WTC11 (cell line): ENCODE measurements at regions not wholly inside any gene's neighbourhood (a gene's known extent, or its start where the extent isn't known, plus 50 kb on each side); places are given as distances from the start of the nearest gene placed in this dataset.

Experiments used
- ATAC-seq: fragments of 200-7000 bp; cut with Tn5 transposase; 2 replicates; pipeline ENCODE4 v1.10.0; 2021; ENCODE audit warnings: mild to moderate bottlenecking, moderate library complexity
- CTCF ChIA-PET: fragments of 300-600 bp; sonication (Branson Sonifier 250); formaldehyde crosslinking; loops from one replicate; lab custom pipeline; 2021; ENCODE audit warnings: antibody characterized with exemption; lab: Charles Lee
- POLR2A ChIA-PET: fragments of 350-600 bp; sonication (Branson Sonifier 250); formaldehyde crosslinking; loops from one replicate; lab custom pipeline; 2021; ENCODE audit warnings: antibody characterized with exemption; lab: Charles Lee
- DNase-seq: peaks from one replicate; pipeline ENCODE4 v3.0.0; 2021; ENCODE audit warnings: low spot score
- H3K27ac Mint-ChIP-seq: 2 replicates; pipeline ENCODE4 v1.8.0; 2021; ENCODE audit warnings: mixed read lengths
- H3K27me3 Mint-ChIP-seq: 2 replicates; pipeline ENCODE4 v1.8.0; 2021; ENCODE audit warnings: low read depth, mild to moderate bottlenecking, moderate library complexity, mixed read lengths
- H3K36me3 Mint-ChIP-seq: 2 replicates; pipeline ENCODE4 v1.8.0; 2021; ENCODE audit warnings: mixed read lengths
- H3K4me1 Mint-ChIP-seq: 2 replicates; pipeline ENCODE4 v1.8.0; 2022; ENCODE audit warnings: mixed read lengths
- H3K4me3 Mint-ChIP-seq: 2 replicates; pipeline ENCODE4 v1.8.0; 2021; ENCODE audit warnings: mild to moderate bottlenecking, moderate library complexity, mixed read lengths
- H3K9me3 Mint-ChIP-seq: 2 replicates; pipeline ENCODE4 v1.8.0; 2021; ENCODE audit warnings: mixed read lengths
- CREB1 ChIP-seq: sonication (generic); formaldehyde crosslinking; IDR thresholded peaks from 2 replicates; pipeline ENCODE4 v1.8.0; 2023; ENCODE audit warnings: mild to moderate bottlenecking, missing genetic modification reagents
- CTCF ChIP-seq: fragments of 200-600 bp; IDR thresholded peaks from 2 replicates; pipeline ENCODE4 v1.8.0; 2022; ENCODE audit warnings: antibody characterized with exemption
- ELF4 ChIP-seq: sonication (generic); formaldehyde crosslinking; IDR thresholded peaks from 2 replicates; pipeline ENCODE4 v1.8.1; 2022; ENCODE audit warnings: low read depth, mild to moderate bottlenecking, moderate library complexity, missing genetic modification reagents
- GTF2I ChIP-seq: fragments of 250-450 bp; sonication (Bioruptor Pico); conservative IDR thresholded peaks from 2 replicates; pipeline ENCODE4 v1.4.0; 2021; ENCODE audit warnings: mild to moderate bottlenecking
- HMGXB4 ChIP-seq: sonication (generic); formaldehyde crosslinking; IDR thresholded peaks from 2 replicates; pipeline ENCODE4 v1.8.1; 2023; ENCODE audit warnings: mild to moderate bottlenecking, moderate library complexity, missing genetic modification reagents
- IRF2 ChIP-seq: sonication (generic); formaldehyde crosslinking; IDR thresholded peaks from 2 replicates; pipeline ENCODE4 v1.8.0; 2022; ENCODE audit warnings: low read depth, missing genetic modification reagents, borderline replicate concordance
- NR1H2 ChIP-seq: sonication (generic); formaldehyde crosslinking; IDR thresholded peaks from 2 replicates; pipeline ENCODE4 v1.9.0; 2021; ENCODE audit warnings: mild to moderate bottlenecking, moderate library complexity, missing genetic modification reagents
- ZNF423 ChIP-seq: fragments of 250-450 bp; sonication (Bioruptor Pico); IDR thresholded peaks from 2 replicates; pipeline ENCODE4 v2.1.2; 2022; ENCODE audit warnings: mild to moderate bottlenecking, moderate library complexity
- TF ChIP-seq, protein P1 (sequence below): sonication (generic); formaldehyde crosslinking; IDR thresholded peaks from 2 replicates; pipeline ENCODE4 v1.8.0; 2022; ENCODE audit warnings: mild to moderate bottlenecking, missing genetic modification reagents
- TF ChIP-seq, protein P2 (sequence below): sonication (generic); formaldehyde crosslinking; IDR thresholded peaks from 2 replicates; pipeline ENCODE4 v1.8.0; 2022; ENCODE audit warnings: missing genetic modification reagents
- TF ChIP-seq, protein P3 (sequence below): sonication (generic); formaldehyde crosslinking; IDR thresholded peaks from 2 replicates; pipeline ENCODE4 v1.8.1; 2022; ENCODE audit warnings: mild to moderate bottlenecking, moderate library complexity, missing genetic modification reagents
- TF ChIP-seq, protein P4 (sequence below): fragments of 250-450 bp; sonication (Bioruptor Pico); IDR thresholded peaks from 2 replicates; pipeline ENCODE4 v2.1.2; 2022; ENCODE audit warnings: mild to moderate bottlenecking, moderate library complexity

GRCh38 chr13:44140146-44140545 is 233.5 kb upstream of the SERP2 start:
- Mint-ChIP-seq H3K27me3 (no peaks in the 10 kb centered on the region; the same call in 1 of the 2 replicates), H3K4me3 (peak overlapping the region; percentile 85; the same call in 1 of the 2 replicates), H3K9me3 (no peaks in the 10 kb centered on the region), H3K4me1 (peaks cover 33% of the 10 kb centered on the region), H3K27ac (no peak overlapping the region; the same call in 1 of the 2 replicates), H3K36me3 (no peaks in the 10 kb centered on the region)
- TF ChIP-seq, protein P1, sequence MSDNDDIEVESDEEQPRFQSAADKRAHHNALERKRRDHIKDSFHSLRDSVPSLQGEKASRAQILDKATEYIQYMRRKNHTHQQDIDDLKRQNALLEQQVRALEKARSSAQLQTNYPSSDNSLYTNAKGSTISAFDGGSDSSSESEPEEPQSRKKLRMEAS (CRISPR knock-in tag) = 0 out of 2 replicates have a peak, but pooled peaks have one; percentile 22
- no peak for TF ChIP-seq HMGXB4 (CRISPR knock-in tag)
- peak; percentile 44 for DNase-seq
- no peak for ATAC-seq
- ChIA-PET POLR2A (interaction anchor here (2.7 kb wide), 1 partner anchor 296 kb away, joined by 34 read pairs; no protein-coding TSS in a partner anchor), CTCF (interaction anchor here (1.1 to 2.2 kb wide), 3 partner anchors 87 to 231 kb away, joined by 4 to 10 read pairs (median 7); no protein-coding TSS in a partner anchor)

DNA sequence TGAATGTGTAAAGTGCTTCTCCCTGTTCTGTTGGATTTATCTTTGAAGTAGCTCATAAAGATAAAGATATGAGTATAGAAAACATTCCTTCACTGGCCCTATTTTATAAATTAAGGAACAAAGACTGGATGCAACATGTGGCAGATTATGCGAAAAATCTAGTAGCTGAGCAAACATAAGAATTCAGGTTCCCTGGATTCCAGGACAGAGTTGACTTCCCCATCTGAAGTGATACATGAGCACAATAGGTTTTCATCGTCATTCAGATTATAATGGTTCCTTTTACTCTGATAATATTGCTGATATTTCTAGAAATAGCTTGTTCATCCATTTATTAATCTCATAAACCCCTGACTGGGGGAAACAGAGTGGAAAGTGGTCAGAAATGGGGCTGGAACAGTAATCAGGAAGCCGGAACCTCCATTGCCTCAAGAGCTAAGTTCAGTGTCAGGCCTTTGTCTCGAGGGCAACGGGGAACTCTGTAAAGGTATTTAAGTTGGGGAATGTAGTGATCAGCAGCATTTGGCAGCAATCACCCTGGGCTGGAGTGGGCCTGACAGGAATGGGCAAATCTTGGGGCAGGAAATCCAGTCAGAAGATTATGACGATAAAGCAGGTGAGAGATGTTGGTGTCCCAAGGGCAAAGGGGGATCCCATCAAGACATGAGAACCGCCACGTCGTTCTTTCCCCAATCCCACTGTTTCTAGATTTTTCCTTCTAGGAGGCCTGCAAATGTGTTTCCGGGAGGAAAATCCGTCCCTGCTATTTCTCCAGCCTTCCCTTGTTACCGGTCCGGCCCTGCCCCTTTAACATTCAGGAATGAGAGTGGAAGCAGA is 232.5 kb upstream of the SERP2 start:
- Mint-ChIP-seq H3K27ac (peak overlapping the region; percentile 93), H3K9me3 (no peaks in the 10 kb centered on the region), H3K27me3 (no peaks in the 10 kb centered on the region; the same call in 1 of the 2 replicates), H3K36me3 (no peaks in the 10 kb centered on the region), H3K4me1 (peaks cover 33% of the 10 kb centered on the region), H3K4me3 (peak overlapping the region; percentile 85)
- peak; percentile 73; the same call in 1 of the 2 replicates for TF ChIP-seq GTF2I (CRISPR knock-in tag)
- TF ChIP-seq, protein P2, sequence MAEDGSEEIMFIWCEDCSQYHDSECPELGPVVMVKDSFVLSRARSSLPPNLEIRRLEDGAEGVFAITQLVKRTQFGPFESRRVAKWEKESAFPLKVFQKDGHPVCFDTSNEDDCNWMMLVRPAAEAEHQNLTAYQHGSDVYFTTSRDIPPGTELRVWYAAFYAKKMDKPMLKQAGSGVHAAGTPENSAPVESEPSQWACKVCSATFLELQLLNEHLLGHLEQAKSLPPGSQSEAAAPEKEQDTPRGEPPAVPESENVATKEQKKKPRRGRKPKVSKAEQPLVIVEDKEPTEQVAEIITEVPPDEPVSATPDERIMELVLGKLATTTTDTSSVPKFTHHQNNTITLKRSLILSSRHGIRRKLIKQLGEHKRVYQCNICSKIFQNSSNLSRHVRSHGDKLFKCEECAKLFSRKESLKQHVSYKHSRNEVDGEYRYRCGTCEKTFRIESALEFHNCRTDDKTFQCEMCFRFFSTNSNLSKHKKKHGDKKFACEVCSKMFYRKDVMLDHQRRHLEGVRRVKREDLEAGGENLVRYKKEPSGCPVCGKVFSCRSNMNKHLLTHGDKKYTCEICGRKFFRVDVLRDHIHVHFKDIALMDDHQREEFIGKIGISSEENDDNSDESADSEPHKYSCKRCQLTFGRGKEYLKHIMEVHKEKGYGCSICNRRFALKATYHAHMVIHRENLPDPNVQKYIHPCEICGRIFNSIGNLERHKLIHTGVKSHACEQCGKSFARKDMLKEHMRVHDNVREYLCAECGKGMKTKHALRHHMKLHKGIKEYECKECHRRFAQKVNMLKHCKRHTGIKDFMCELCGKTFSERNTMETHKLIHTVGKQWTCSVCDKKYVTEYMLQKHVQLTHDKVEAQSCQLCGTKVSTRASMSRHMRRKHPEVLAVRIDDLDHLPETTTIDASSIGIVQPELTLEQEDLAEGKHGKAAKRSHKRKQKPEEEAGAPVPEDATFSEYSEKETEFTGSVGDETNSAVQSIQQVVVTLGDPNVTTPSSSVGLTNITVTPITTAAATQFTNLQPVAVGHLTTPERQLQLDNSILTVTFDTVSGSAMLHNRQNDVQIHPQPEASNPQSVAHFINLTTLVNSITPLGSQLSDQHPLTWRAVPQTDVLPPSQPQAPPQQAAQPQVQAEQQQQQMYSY = peak; percentile 72
- TF ChIP-seq, protein P3, sequence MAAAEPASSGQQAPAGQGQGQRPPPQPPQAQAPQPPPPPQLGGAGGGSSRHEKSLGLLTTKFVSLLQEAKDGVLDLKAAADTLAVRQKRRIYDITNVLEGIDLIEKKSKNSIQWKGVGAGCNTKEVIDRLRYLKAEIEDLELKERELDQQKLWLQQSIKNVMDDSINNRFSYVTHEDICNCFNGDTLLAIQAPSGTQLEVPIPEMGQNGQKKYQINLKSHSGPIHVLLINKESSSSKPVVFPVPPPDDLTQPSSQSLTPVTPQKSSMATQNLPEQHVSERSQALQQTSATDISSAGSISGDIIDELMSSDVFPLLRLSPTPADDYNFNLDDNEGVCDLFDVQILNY (CRISPR knock-in tag) = no peak; the same call in 1 of the 2 replicates
- TF ChIP-seq, protein P4, sequence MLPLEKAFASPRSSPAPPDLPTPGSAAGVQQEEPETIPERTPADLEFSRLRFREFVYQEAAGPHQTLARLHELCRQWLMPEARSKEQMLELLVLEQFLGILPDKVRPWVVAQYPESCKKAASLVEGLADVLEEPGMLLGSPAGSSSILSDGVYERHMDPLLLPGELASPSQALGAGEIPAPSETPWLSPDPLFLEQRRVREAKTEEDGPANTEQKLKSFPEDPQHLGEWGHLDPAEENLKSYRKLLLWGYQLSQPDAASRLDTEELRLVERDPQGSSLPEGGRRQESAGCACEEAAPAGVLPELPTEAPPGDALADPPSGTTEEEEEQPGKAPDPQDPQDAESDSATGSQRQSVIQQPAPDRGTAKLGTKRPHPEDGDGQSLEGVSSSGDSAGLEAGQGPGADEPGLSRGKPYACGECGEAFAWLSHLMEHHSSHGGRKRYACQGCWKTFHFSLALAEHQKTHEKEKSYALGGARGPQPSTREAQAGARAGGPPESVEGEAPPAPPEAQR = no peak
- no peak for DNase-seq
- POLR2A ChIA-PET = interaction anchor here (2.7 kb wide), 1 partner anchor 295 kb away, joined by 34 read pairs; no protein-coding TSS in a partner anchor
- CTCF ChIA-PET = interaction anchor here (0.6 to 2.2 kb wide), 11 partner anchors 25 to 1588 kb away, joined by 3 to 10 read pairs (median 3); no protein-coding TSS in a partner anchor
- ATAC-seq = no peak

- Mint-ChIP-seq H3K36me3 (no peaks in the 10 kb centered on the region), H3K9me3 (no peaks in the 10 kb centered on the region), H3K27ac (peak overlapping the region; percentile 98), H3K4me1 (peaks cover 33% of the 10 kb centered on the region), H3K27me3 (no peaks in the 10 kb centered on the region; the same call in 1 of the 2 replicates), H3K4me3 (peak overlapping the region; percentile 97)
- peak; percentile 99 for DNase-seq
- ChIA-PET POLR2A (interaction anchor here (2.7 kb wide), 1 partner anchor 294 kb away, joined by 34 read pairs; no protein-coding TSS in a partner anchor), CTCF (interaction anchor here (0.6 to 2.2 kb wide), 9 partner anchors 26 to 1587 kb away, joined by 3 to 10 read pairs (median 3); no protein-coding TSS in a partner anchor)
- ATAC-seq = peak; percentile 99
- no peak for TF ChIP-seq NR1H2 (CRISPR knock-in tag)
- TF ChIP-seq ZNF423 (CRISPR knock-in tag) = no peak
- TF ChIP-seq, protein P4 = no peak
- no peak for TF ChIP-seq IRF2 (CRISPR knock-in tag)
- TF ChIP-seq CREB1 = no peak
- TF ChIP-seq ELF4 = no peak
- no peak for TF ChIP-seq CTCF
These were observed 231.7 kb upstream of the SERP2 start for GRCh38 chr13:44141725-44142539.
